Sigmoid colon (tissue), 4 donors: ENCODE measurements at regions not wholly inside any gene's neighbourhood (a gene's known extent, or its start where the extent isn't known, plus 50 kb on each side); places are given as distances from the start of the nearest gene placed in this dataset.

Experiments
- CTCF ChIP-seq, 4 experiments: fragments of 450-650 bp in 3 of 4; fragments of 200-600 bp in 1 of 4; IDR thresholded peaks; one replicate each; pipeline ENCODE4 v1.5.1; 2016 to 2019; ENCODE audit warnings: antibody characterized with exemption in 4 of 4, mild to moderate bottlenecking in 3 of 4, moderate library complexity in 2 of 4
- EP300 ChIP-seq, 4 donors: sonication (generic); formaldehyde crosslinking; IDR thresholded peaks; one replicate each; pipeline ENCODE4 v1.6.1; 2017; ENCODE audit warnings: antibody characterized with exemption in 4 of 4
- POLR2A ChIP-seq, 2 donors: fragments of 450-650 bp; IDR thresholded peaks; one replicate each; pipeline ENCODE4 v1.6.1; 2016; ENCODE audit warnings: antibody characterized with exemption in 2 of 2, mild to moderate bottlenecking in 2 of 2, moderate library complexity in 2 of 2
- POLR2AphosphoS5 ChIP-seq, 4 donors: sonication (generic); formaldehyde crosslinking; IDR thresholded peaks; one replicate each; pipeline ENCODE4 v1.6.1; 2017; ENCODE audit warnings: antibody characterized with exemption in 4 of 4

DNA sequence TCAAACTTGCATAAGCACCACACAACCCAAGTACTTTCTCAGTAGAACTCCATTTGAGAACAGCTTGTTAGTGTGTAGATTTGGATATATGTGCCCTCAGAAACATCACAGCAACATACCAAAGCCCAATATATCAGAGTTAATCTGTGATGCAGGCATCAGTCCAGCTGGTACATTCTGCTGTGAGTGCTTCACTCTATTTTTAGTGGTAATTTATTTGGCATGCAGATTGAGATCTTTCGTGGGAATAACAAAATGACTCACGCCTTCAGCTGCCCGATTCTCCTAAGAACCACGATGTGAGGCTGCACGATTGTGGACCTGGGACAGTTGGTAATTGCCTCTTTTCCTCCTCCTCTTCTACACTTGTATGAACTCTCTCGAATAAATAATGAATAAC is 730.7 kb downstream of the SQOR start:
- TF ChIP-seq CTCF (IDR thresholded peaks at IDR 0.05), result no peak
- TF ChIP-seq POLR2AphosphoS5 (IDR thresholded peaks at IDR 0.05), result no peak
- no peak for TF ChIP-seq POLR2A (IDR thresholded peaks at IDR 0.05)
- TF ChIP-seq EP300 (IDR thresholded peaks at IDR 0.05), result no peak
